Tibial nerve (tissue), 4 donors: ENCODE measurements at regions not wholly inside any gene's neighbourhood (a gene's known extent, or its start where the extent isn't known, plus 50 kb on each side); places are given as distances from the start of the nearest gene placed in this dataset.

Experiments
- DNase-seq, 2 donors: peaks; one replicate each; pipeline ENCODE4 v3.0.0-alpha.2; 2019; ENCODE audit warnings: low spot score in 2 of 2
- H3K27ac ChIP-seq, 4 donors: fragments of 200-600 bp; sonication (generic) in 3 of 4; one replicate each; pipeline ENCODE4 v1.5.1; 2017 to 2019; ENCODE audit warnings: mild to moderate bottlenecking in 1 of 4
- H3K27me3 ChIP-seq, 2 donors: fragments of 200-600 bp; sonication (generic) in 1 of 2; one replicate each; pipeline versions ENCODE4 v1.5.1 to v1.6.0; 2017 to 2019
- H3K36me3 ChIP-seq, 3 donors: fragments of 200-600 bp; sonication (generic); one replicate each; pipeline ENCODE4 v1.5.1; 2018 to 2019
- H3K4me1 ChIP-seq, 4 donors: fragments of 200-600 bp; sonication (generic) in 3 of 4; one replicate each; pipeline ENCODE4 v1.5.1; 2017 to 2019
- H3K4me3 ChIP-seq, 4 donors: fragments of 200-600 bp; sonication (generic) in 3 of 4; one replicate each; pipeline ENCODE4 v1.5.1; 2017 to 2019; ENCODE audit warnings: mild to moderate bottlenecking in 1 of 4, moderate library complexity in 1 of 4
- H3K9me3 ChIP-seq, 4 donors: fragments of 200-600 bp; sonication (generic) in 3 of 4; one replicate each; pipeline ENCODE4 v1.5.1; 2017 to 2019
- EP300 ChIP-seq, 2 donors: sonication (generic); formaldehyde crosslinking; IDR thresholded peaks; one replicate each; pipeline ENCODE4 v1.6.1; 2017; ENCODE audit warnings: antibody characterized with exemption in 2 of 2, mild to moderate bottlenecking in 1 of 2
- POLR2A ChIP-seq, 2 donors: fragments of 450-650 bp; IDR thresholded peaks; one replicate each; pipeline ENCODE4 v1.6.1; 2017; ENCODE audit warnings: antibody characterized with exemption in 2 of 2, mild to moderate bottlenecking in 2 of 2, moderate library complexity in 2 of 2
- WGBS, 2 donors: methylation state at CpG; one replicate each; pipeline ENCODE4 v1.1.5; 2018; 5-methylcytosine and 5-hydroxymethylcytosine counted together
- TF ChIP-seq, protein P1 (sequence below), 5 experiments: fragments of 200-600 bp in 3 of 5; fragments of 450-650 bp in 2 of 5; sonication (generic) in 3 of 5; IDR thresholded peaks; one replicate each; pipeline ENCODE4 v1.5.1; 2016 to 2019; ENCODE audit warnings: antibody characterized with exemption in 5 of 5, mild to moderate bottlenecking in 3 of 5, moderate library complexity in 2 of 5

DNA sequence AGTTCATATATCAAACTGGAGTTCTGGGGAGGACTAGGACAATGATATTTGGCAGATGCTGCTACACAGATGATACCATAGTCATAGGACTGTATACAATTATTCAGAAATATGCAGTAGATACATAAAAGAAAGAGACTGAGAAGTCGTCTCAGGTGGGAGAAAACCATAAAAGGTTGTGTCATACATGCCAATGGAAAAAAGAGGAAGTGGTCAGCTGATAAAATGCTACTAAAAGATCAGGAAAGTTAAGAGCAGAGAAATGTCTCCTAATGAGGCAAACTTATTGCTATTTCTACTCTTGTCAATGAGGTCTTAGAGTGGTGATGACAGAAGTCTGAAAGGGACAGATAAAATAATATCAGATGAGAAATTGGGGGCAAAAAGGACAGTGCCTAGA is 407.6 kb downstream of the COL12A1 start:
- 79 to 88% methylated on average over 1 of the region's 1 CpG for WGBS, 2 donors
- Histone ChIP-seq H3K27me3 (no peaks in the 10 kb centered on the region), H3K4me3 (no peak overlapping the region), H3K9me3 (peaks cover 0 to 16% (median 2%) of the 10 kb centered on the region in 4 donors), H3K27ac (no peak overlapping the region), H3K36me3 (no peaks in the 10 kb centered on the region), H3K4me1 (no peaks in the 10 kb centered on the region)
- TF ChIP-seq EP300 (IDR thresholded peaks at IDR 0.05) (no peak), POLR2A (IDR thresholded peaks at IDR 0.05) (no peak)
- TF ChIP-seq, protein P1, sequence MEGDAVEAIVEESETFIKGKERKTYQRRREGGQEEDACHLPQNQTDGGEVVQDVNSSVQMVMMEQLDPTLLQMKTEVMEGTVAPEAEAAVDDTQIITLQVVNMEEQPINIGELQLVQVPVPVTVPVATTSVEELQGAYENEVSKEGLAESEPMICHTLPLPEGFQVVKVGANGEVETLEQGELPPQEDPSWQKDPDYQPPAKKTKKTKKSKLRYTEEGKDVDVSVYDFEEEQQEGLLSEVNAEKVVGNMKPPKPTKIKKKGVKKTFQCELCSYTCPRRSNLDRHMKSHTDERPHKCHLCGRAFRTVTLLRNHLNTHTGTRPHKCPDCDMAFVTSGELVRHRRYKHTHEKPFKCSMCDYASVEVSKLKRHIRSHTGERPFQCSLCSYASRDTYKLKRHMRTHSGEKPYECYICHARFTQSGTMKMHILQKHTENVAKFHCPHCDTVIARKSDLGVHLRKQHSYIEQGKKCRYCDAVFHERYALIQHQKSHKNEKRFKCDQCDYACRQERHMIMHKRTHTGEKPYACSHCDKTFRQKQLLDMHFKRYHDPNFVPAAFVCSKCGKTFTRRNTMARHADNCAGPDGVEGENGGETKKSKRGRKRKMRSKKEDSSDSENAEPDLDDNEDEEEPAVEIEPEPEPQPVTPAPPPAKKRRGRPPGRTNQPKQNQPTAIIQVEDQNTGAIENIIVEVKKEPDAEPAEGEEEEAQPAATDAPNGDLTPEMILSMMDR (IDR thresholded peaks at IDR 0.05) = no peak
- DNase-seq = no peak

DNA sequence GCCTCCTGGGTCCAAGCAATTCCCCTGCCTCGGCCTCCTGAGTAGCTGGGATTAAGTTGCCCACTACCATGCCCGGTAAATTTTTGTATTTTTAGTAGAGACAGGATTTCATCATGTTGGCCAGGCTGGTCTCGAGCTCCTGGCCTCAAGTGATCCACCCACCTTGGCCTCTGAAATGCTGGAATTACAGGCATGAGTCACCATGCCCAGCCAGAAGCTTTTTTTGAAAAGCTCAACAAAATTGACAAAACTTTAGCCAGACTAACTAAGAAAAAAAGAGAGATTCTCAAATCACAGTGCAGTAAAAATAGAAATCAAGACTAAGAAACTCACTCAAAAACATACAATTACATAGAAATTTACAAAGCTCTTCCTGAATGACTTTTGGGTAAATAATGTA is 420.6 kb downstream of the COL12A1 start:
- DNase-seq = no peak
- no peak overlapping the region for H3K27ac ChIP-seq
- 75% methylated on average over 3 of the region's 3 CpGs for WGBS, 2 donors

DNA sequence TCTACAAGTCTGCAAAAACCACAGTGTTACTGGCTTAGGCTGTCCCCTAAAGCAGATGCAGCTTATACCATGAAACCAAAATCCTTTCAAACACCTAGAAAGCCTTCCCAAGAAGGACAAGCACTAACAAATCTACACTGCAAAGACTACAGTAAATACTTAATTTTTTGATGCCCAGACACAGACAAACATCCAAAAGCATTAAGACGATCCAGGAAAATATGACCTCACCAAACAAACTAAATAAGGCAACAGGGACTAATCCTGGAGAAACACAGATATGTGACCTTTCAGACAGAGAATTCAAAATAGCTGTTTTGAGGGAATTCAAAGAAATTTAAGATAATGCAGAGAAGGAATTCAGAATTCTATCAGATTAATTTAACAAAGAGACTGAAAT is 423.5 kb downstream of the COL12A1 start:
- H3K27me3 ChIP-seq = no peaks in the 10 kb centered on the region
- no peak for DNase-seq
- peaks cover 0 to 8% (median 0%) of the 10 kb centered on the region in 4 donors for H3K4me1 ChIP-seq
- peaks cover 0 to 16% (median 0%) of the 10 kb centered on the region in 4 donors for H3K9me3 ChIP-seq
- no peak overlapping the region for H3K4me3 ChIP-seq
- H3K27ac ChIP-seq = no peak overlapping the region
- TF ChIP-seq EP300 (IDR thresholded peaks at IDR 0.05) = no peak
- TF ChIP-seq, protein P1 (IDR thresholded peaks at IDR 0.05) = no peak
- TF ChIP-seq POLR2A (IDR thresholded peaks at IDR 0.05) = no peak
- WGBS, 2 donors = 21 to 30% methylated on average over 1 of the region's 1 CpG
- H3K36me3 ChIP-seq = no peaks in the 10 kb centered on the region

More for the DNA sequence above, 420.6 kb downstream of the COL12A1 start:
- H3K36me3 ChIP-seq = no peaks in the 10 kb centered on the region
- H3K4me1 ChIP-seq = peaks cover 0 to 8% (median 0%) of the 10 kb centered on the region in 4 donors
- peaks cover 0 to 16% (median 0%) of the 10 kb centered on the region in 4 donors for H3K9me3 ChIP-seq
- H3K4me3 ChIP-seq = no peak overlapping the region
- TF ChIP-seq, protein P1 (IDR thresholded peaks at IDR 0.05) = no peak
- TF ChIP-seq POLR2A (IDR thresholded peaks at IDR 0.05) (no peak), EP300 (IDR thresholded peaks at IDR 0.05) (no peak)
- no peaks in the 10 kb centered on the region for H3K27me3 ChIP-seq

DNA sequence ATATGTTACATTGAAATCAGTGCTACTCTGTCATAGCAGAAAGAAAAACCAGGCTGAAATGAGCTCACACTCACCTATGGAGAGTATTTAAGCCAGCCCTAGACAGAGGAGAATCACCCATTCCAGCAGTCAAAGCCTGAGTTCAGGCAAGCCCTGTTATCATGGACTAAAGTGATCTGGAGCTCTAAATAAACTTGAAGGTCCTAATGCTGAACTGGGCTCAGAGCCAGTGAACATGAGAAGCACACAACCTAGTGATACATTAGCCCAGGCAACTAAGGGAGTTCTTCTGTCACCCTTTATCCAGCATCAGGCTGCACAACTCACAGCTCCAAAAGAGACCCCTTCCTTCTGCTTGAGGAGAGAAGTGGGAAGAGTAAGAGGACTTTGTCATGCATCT is 425.0 kb downstream of the COL12A1 start:
- DNase-seq = no peak
- H3K36me3 ChIP-seq = no peaks in the 10 kb centered on the region
- no peak overlapping the region for H3K4me3 ChIP-seq
- peaks cover 0 to 6% (median 0%) of the 10 kb centered on the region in 4 donors for H3K9me3 ChIP-seq
- TF ChIP-seq EP300 (IDR thresholded peaks at IDR 0.05) (no peak), POLR2A (IDR thresholded peaks at IDR 0.05) (no peak)
- TF ChIP-seq, protein P1 (IDR thresholded peaks at IDR 0.05) = no peak
- peaks cover 0 to 8% (median 0%) of the 10 kb centered on the region in 4 donors for H3K4me1 ChIP-seq
- no peak overlapping the region for H3K27ac ChIP-seq
- H3K27me3 ChIP-seq = no peaks in the 10 kb centered on the region

DNA sequence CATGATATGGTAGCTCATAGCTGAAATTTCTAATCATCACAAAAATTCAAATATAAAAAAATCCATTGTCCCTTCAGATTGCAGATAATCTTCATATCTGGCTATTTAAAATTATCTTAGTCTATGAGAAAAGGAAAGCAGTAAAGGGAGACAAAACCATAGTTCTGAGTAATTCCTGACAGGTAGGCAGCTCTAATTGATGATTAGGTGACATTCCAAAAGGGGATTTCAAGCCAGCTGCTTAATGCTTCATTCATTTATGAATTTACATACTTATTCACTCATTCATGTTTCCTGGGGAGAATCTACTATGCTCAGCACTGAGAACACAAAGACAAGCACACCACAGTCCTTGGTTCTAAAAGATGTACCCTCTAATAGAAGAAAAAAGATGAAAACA is 437.1 kb downstream of the COL12A1 start:
- Histone ChIP-seq H3K36me3 (no peaks in the 10 kb centered on the region), H3K9me3 (no peaks in the 10 kb centered on the region), H3K27me3 (no peaks in the 10 kb centered on the region), H3K4me3 (no peak overlapping the region), H3K27ac (no peak overlapping the region), H3K4me1 (peaks cover 0 to 14% (median 0%) of the 10 kb centered on the region in 4 donors)
- no peak for DNase-seq
- no peak for TF ChIP-seq POLR2A (IDR thresholded peaks at IDR 0.05)
- TF ChIP-seq, protein P1 (IDR thresholded peaks at IDR 0.05) = no peak
- TF ChIP-seq EP300 (IDR thresholded peaks at IDR 0.05) = no peak
